ENCODE measurements at regions not wholly inside any gene's neighbourhood (a gene's known extent, or its start where the extent isn't known, plus 50 kb on each side); places are given as distances from the start of the nearest gene placed in this dataset.
"Not testable (repeated sequence)": the region's sequence is repeated elsewhere in the genome, so short reads cannot be mapped to it uniquely, and the experiment has no call there.

DNA sequence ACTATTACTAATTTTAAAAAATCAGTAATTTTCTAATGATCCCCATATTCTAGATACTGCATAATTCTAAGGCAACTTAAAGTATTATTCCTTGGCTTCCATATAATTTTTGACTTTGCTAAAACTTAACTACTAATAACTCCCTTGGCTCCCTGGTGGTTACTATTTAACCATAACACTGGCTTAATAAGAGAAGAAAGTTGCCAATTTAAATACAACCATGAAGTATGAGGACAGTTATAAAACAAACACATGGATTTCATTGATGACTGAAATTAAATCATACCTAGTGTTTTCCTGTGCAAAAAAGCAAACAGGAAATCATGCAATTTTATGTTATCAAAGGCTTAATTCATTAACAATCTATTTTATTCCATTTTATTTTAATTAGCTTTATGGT lies 1073.9 kb downstream of the GRM8 start:
- DNase-seq = no peak

DNA sequence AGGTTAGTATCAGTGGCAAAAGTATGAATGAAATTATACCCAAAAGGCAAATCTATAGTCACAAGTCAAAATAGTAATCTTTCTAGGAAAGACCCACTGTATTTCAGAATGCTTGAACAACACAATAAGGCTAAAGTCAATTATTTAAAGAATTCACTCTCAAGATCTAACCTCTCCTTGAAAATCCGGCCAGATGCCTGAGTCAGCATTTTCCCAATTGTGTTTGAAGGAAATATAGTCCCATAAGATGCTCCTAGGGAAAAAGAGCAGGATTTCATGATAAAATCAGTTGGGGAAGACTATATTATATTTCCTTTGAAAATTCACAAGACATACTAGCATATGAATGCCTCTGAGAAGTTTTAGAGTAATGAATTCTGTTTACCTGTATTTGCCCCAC lies 1075.0 kb downstream of the GRM8 start:
- no peak for DNase-seq

DNA sequence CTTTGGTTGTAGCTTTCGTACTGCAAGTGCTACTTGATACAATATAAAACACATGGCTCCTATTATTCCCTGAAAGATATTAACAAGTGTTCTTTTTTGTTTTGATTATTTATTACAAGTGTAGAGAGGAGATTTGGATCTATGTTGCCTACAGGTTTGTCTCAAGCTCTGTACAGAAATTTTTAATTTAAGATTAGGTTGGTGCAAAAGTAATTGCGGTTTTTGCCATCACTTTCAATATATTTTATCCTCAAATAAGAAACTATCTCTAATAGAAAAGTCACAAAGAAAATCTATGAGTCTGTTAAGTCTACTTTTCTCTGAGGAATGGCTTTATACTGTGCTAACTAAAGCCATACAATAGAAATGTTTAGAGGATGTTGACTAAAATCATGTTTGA lies 1086.1 kb downstream of the GRM8 start:
- no peak for DNase-seq

DNA sequence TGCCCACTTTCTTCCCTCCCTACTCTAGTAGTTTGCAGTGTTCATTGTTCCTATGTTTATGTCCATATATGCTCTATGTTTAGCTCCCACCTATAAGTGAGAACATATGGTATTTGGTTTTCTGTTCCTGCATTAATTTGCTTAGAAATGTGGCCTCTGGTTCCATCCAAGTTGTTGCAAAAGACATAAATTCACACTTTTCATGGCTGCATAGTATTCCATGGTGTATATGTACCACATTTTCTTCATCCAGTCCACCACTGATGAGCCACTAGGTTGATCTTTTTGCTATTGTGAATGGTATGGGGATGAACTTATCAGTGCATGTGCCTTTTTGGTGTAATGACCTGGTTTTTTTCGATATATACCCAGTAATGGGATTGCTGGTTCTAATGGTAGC lies 1089.1 kb downstream of the GRM8 start:
- DNase-seq = no peak

DNA sequence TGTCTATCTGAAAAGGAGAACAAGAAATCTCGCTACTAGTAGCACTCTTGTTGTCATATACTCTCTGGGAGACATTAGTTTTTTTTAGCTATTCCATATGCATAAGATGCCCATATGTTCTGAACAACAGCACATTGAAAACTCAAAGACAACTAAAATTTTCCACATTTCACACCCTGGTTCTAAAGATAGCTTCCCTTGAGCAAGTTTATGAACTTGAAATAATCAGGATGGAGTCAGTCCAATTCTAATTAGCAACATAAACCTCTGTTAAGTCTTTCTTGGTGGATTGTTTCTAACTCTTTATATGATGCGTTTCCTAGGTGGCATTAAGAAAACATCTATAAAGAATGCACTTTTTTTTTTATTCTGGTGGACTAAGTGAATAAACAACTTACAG lies 1095.3 kb downstream of the GRM8 start:
- peak in 1 of 58 donors; percentile 5 for DNase-seq

DNA sequence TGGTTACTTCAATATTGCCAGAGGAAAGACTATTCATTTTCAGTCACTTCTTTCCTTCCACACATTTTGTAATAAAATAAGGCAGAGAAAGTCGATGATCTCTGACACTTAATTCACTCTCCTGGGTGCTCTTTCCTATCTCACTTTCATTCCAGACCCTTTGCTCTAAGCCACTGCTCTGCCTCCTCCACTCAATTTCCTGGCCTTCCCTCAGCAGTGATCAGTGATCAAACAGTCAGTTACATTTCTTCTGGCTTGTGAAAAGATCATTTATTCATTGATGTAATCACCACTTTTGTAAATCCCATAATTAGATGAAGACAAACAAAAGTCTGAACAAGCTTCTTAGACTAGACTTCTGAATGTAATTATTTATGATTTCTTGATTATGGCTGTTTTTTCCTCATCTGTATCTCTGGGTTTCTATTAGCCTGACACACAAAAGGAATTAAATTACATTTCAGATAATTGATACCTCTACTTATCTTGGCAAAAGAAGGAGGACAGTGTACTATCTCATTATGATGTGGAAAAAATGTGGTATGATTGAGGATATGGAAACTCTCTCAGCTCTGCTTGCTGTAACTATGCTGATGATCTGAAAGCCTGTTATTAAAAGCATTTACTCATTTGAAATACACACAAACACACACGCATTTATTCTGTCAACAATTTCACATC lies 1102.3 kb downstream of the GRM8 start:
- no peak for DNase-seq

- no peak for DNase-seq
Measured at GRCh38 chr7:126140858-126141466, 1111.8 kb downstream of the GRM8 start.

GRCh38 chr7:126119981-126120380 lies 1132.8 kb downstream of the GRM8 start:
- DNase-seq = no peak

DNA sequence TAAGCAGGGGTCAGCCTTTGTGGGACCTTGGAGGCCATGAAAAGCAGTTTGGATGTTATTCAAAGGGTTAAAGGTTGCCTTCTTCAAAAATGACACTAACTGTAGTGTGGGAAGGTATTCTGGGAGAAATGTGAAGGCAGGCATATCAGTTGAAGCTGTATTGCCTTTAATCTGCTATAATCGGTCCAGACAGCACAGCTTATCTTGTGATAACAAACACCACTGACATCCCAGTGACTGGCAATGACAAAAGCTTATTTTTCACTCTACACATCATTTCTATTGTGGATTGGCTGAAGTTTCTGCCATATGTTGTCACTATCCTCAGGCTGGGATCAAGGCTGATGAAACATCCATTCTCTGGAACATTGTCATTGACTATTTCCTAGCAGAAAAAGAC lies 1149.2 kb downstream of the GRM8 start:
- no peak for DNase-seq

GRCh38 chr7:126083014-126083413 lies 1153.4 kb upstream of the POT1 start:
- no peak for DNase-seq

GRCh38 chr7:126079581-126079980 lies 1150.0 kb upstream of the POT1 start:
- no peak for DNase-seq

GRCh38 chr7:126079151-126079550 lies 1149.5 kb upstream of the POT1 start:
- no peak for DNase-seq

DNA sequence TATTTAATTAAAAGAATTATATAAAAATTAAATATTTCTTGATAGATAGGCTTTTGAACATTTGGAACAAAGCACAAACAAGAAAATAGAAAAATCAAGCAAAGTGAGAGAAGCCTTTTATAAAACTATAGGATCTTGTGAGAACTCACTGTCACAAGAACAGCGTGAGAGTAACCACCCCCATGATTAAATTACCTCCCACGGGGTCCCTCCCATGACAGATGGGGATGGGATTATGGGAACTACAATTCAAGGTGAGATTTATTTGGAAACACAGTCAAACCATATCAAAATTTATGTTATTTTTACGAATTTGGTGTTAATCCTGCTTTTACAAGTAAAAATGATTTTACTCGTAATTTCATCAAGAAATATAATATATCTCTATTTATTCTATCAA lies 1136.1 kb upstream of the POT1 start:
- DNase-seq = no peak

DNA sequence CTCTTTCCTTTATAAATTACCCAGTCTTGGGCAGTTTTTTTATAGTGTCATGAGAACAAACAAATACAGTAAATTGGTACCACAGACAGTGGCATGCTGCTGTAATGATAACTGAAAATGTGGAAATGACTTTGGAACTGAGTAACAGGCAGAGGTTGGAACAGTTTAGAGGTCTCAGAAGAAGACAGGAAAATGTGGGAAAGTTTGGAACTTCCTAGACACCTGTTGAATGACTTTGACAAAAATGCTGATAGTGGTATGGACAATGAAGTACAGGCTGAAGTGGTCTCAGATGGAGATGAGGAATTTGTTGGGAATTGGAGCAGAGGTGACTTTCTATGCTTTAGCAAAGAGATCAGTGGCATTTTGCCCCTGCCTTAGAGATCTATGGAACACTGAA lies 1128.4 kb upstream of the POT1 start:
- DNase-seq = no peak

DNA sequence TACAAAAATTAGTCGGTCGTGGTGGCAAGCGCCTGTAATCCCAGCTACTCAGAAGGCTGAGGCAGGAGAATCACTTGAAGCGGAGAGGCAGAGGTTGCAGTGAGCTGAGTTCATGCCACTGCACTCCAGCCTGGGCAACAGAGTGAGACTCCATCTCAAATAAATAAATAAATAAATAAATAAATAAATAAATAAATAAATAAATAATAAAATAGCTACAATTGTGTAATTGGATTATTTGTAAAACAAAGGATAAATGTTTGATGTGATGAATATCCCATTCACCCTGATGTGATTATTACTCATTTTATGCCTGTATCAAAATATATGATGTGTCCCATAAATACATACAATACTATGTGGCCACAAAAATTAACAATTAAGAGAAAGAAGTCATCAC lies 1127.0 kb upstream of the POT1 start:
- DNase-seq = not testable (repeated sequence)

DNA sequence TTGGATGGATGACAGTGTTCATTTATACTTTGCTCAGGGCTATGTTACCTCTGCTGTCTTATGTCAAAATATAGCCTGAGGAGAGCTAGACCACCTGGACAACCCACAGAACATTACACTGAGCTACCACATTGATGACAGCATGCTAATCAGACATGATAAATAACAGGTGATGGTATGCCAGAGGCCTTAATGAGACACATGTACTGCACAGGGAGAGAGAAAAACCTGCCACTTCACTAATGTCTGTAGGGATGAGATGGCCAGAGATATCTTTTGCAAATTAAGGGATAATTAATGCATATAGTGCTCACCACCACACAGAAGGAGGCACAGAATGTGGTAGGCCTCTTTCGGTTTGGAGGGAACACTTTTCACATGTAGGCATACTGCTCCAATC lies 1122.6 kb upstream of the POT1 start:
- no peak for DNase-seq

DNA sequence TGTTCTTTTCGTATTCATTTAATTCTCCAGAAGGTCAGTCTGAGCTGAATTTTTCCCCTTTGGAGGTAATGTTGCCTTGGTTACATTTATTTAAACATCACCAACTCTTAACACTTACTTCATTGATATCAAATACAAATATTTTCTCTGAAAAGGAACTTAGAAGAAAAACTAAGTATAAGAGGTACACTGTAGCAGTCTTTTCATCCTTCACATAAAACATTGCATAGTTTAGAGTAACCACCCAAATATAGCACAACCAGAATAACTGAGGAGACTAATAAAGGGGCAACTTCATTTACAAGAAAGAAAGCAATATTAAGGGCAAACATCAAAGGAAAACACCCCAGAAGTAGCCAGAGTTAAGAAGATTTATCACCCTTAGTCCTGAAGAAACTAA lies 1115.0 kb upstream of the POT1 start:
- DNase-seq = no peak

DNA sequence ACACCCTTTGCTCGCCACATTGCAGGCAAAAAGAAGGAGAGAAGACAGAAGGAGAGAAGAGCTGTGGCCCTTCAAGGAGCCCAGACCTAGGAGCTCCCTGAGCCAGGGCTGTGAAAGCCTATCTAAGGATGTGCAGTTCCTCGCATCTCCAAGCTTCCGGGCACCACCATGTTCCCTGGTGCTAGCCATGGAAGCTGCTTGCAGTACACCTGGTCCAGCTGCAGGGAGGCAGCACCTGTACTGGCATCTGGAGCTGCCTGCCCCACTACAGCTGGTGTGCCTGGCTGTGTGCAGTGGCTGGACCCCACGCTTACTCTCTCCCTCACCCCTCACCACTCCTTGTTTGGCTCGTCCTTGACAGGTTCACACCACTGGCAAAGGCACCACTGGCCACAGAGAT lies 1111.8 kb upstream of the POT1 start:
- no peak for DNase-seq

- DNase-seq = peak in 1 of 58 donors; percentile 2
Measured at GRCh38 chr7:126040114-126041045, 1110.8 kb upstream of the POT1 start.

DNA sequence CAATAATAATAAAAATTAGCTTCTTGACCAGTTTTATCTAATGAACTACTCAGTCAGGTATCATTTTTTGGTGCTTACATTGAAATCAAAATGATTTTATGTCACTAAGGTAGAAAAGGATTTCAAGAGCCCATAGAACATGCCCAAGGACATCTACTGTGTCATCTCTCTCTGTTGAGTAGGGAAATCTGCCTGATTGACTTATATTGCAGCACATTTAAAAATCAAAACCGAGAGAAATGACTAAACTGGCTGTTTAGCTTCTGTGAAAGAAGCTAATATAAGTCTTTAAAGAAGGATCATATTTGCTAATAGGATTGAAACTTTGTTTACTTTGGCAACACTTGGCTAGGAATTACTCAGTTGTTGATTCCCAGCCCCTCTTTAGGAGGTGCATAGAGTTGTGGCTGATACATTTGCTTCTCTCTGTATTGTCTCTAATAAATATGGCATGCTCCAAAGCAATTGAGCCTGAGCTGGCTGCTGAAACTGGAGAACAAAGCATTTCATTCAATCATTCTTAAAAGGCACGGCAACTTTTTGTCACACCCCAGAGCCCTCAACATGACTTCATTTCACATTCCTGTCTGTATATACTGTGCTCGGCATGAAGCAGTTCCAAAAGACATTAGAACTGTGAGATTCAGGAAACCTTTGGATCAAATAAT lies 1096.9 kb upstream of the POT1 start:
- no peak for DNase-seq

DNA sequence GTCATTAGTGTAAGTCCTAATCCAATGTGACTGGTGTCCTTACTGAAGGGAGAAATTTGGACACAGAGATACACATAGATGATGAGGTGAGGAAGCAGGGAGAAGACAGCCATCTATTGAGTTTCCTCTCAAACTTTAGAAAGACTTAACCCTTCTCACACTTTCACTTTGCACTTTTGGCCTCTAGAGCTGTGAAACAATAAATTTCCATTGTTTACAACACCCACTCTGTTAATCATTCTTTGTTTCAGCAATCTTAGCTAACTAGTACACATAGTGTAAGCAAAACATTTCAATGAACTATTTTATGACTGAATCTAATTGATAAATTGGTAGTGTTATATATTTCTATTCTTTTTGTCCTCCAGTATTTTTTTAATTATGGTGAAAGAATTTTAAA lies 1092.8 kb upstream of the POT1 start:
- no peak for DNase-seq

DNA sequence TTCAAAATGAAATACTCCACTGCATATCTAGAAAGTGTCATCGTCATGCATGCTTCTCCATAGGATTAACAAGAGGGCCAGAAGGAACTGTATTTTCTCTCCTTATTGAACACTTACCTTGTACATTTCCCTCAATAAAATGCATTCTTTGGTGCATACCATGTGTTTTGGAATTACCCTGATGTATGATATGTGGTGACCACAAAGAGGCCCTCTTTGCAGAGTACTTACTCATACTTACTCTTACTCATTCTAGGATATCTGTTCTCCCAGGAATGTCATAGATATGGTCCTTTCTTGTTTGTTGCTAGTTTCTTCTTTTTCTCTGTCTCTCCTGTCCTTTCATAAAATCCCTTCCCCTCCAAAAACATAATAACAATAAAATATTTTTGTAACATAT lies 1087.1 kb upstream of the POT1 start:
- DNase-seq = no peak

Measured in anterior cingulate cortex (tissue), 58 donors.